Stimulated activated CD4-positive, alpha-beta T cell treated with anti-CD3 and anti-CD28 coated beads, Interleukin-1b, Interleukin-23, amount 100 ng/mL, for 24 hours (primary cell): ENCODE measurements at regions not wholly inside any gene's neighbourhood (a gene's known extent, or its start where the extent isn't known, plus 50 kb on each side); places are given as distances from the start of the nearest gene placed in this dataset.
"Not testable (repeated sequence)": the region's sequence is repeated elsewhere in the genome, so short reads cannot be mapped to it uniquely, and the experiment has no call there.

ENCODE experiments used
- DNase-seq, 4 experiments: peaks; one replicate each; pipeline ENCODE4 v3.0.0-alpha.2; 2020; ENCODE audit warnings: low read depth in 4 of 4, low spot score in 1 of 4

DNA sequence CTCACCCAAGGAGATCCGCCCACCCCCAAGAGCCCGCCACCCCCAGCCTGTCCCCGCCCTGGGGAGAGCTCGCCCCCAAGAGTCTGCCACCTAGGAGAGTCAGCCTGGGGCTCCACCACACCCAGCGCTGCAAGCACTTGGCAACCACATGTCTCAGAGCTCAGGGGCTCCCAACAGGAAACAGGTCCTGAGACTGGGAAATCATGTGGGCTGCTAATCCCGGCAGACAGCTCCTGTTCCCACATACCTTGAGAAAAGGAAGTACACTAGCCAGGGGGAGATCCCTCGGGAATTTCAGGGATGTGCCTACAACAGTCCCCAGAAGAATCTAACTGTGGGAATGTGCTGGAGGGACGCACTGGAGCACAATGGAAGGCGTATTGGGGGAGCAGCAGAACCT lies 331.4 kb downstream of the ANAPC1 start:
- DNase-seq: not testable (repeated sequence)

DNA sequence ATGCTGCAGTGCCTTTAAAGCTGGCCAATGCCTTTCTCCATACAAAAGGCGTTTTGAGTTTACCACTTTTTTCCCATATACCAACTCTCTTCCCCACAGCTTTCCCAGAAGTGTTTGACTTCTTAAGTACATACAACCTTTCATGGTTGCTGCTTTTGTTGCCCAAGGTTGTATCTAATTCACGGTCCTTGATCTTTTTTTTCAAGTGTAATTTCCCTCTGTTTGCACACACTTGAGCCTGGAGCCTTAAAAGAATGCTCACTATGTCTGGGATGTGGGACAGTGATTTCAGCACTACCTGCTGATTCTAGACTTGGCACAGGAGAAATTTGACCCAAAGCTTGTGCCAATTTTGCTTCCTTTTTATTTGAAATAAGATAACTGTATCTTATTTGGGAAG lies 324.7 kb downstream of the ANAPC1 start:
- DNase-seq: not testable (repeated sequence)

DNA sequence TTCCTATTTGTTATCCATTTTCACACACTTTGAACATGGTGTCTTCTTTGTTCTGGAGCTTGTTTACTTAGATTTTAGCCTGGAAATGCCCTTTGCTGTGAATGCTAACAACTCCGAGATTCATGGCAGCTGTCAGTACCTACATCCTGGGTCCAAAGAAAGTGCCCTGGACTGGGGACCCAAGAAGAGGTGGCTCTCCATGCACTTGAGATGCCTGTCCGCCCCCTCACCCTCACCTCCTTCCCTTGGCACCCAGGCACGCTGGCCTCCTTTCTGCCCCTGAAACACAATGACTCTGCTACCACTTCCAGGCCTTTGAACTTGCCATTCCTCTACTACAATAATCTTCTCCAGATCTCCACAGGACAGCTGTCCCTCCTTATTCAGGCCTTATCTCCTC lies 324.2 kb downstream of the ANAPC1 start:
- DNase-seq: not testable (repeated sequence)

DNA sequence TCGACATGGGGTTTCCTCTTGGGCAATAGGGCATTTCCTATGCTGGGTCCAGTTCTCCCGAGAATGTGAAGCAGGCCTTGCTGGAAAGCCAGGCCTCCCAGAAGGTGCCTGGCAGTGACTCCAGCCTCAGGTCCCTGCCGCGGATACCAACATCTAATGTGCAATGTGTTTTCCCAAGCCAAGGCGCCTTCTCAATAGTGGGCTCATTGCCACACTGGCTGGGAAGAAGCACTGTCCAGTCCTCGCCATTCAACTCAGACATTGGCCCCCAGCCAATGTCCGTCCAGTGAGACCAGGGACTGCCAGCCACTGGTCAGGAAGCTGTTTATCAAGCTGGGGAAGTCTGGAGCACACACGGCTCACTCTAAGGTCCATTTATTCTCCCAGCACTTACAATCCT lies 317.9 kb downstream of the ANAPC1 start:
- not testable (repeated sequence) for DNase-seq

DNA sequence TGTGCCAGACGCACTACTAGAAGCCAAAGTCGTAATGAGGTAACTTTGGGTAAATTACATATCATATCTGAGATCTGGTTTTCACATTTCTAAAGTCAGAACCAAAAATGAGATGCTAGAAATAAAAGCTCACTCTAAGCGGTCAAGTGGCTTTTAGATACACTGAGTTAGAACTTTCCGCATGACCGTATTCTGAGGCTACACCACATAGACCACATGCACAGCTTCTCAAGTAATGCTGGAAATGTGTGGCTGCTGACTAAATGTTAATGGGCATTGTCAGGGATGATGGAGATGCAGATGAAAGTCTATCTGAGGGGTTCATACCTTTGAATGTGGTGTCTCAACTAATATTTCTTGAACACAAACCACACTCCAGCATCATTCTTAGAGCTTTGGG lies 316.8 kb downstream of the ANAPC1 start:
- not testable (repeated sequence) for DNase-seq

DNA sequence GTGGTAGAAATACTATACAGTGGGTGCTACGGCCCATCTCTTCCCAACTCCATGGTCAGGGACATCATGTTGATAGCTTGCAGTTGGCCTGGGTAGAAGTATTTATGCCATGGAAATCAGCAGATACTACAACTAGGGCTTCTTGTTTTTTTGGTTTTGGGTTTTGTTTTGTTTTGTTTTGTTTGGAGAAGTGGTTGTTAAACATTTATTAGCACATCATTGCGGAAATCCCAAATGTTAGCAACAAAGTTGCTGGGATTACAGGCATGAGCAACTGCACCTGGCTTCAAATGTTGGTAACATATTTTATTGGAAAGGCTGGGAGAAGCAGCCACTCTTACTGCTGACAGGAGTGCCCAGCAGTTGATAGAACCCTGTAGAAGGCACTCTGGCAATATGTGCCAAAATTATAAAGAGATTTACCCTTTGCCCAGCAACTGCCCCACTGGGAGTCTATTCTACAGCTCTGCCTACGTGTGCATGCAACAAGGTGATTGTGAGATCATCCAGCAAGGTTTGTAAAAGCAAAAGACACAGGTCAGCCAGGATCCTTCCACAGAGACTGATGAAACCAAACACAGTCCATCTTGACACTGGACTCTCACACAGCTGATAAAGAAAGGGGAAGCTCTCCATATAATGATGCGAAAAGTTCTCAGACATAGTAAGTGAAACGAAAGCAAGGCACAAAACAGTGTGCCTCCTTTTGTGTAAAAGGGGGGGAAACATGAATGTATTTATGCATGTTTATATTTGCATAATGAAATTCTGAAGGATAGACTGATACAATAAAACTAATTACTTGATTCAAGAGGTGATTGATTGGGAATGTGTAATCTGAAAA lies 314.4 kb downstream of the ANAPC1 start:
- DNase-seq: not testable (repeated sequence)

DNA sequence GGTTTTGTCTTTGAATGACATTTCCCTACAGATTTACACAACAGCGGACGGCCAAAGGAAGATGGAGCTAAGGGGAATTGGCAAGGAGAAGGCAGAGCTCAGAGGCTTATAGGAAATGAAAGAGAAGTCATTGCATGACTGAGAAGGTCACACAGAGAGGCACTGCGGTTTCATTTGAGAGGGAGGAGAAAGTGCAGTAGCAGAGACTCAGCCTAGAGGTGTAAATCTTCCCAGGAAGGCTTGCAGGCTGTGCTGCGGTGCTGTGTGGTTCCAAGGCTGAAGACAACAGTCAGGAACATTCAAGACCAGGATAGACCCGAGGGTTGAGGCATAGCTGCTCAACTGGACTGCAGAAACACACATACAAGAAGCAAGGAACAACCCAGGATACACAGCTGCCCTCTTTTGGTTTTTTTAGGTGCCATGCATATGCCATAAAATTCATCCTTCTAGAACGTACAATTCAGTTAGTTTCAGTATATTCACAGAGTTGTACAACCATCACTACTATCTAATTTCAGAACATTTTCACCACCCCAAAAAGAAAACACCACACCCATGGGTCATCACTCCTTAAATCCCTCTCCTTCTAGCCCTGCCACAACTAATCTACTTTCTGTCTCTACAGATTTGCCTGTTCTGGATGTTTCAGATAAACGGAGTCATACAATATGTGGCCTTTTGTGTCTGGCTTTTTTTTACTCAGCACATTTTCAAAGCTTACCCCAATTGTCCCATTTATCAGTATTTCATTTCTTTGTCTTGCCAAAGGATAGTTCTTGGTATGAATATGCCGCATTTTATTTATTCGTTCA lies 313.5 kb downstream of the ANAPC1 start:
- not testable (repeated sequence) for DNase-seq

DNA sequence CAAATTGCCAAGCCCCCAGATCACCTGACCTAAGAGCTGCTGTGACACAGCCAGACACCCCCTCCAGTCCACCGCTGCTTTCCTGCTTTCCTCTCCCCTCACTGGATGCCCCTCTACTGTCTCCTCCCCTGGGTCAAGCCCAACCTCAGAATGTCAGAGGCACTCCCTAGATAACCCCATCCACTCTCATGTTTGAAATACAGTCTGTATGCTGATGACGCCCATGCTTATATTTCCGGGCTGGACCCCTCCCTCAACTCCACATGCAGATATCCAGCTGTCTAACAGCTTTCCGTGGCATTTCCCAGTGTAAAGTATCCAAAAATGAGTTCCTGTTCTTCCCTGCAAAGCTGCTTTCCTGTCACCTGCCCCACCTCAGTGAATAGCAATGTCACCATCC lies 309.2 kb downstream of the ANAPC1 start:
- not testable (repeated sequence) for DNase-seq

DNA sequence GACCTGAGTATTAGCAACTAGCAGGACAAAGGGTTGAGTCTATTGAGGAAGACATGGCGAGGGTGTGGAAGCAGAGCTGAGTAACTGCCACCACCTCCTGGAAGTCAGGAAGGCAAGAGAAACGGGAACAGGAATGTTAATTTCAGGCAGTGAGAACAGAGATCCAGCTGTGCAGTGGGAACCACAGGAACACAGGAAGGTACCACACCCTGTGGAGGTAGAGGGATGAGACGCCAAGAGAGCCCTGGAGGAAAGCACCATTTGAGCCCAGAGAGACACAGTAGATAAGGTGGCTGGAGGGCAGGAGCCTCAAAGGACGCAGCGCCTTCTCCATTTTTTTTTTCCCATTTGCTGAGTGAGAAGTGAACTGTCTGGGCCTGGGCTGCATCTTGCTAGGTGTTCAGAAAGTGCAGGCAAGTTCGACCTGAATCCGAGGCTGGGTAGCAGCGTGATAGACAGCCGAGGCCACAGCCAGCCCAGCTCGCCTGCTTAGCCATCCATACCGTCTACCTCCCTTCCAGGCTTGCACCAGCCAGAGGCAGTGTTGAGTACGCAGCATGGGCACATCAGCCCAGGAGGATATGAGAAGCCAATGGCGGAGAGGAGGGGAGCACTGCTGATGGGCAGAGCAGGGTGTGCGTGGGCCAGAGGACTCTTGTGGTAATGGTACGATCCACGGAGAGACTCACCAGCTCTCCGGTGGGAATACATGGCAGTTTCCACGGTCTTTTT lies 306.7 kb downstream of the ANAPC1 start:
- DNase-seq: not testable (repeated sequence)

DNA sequence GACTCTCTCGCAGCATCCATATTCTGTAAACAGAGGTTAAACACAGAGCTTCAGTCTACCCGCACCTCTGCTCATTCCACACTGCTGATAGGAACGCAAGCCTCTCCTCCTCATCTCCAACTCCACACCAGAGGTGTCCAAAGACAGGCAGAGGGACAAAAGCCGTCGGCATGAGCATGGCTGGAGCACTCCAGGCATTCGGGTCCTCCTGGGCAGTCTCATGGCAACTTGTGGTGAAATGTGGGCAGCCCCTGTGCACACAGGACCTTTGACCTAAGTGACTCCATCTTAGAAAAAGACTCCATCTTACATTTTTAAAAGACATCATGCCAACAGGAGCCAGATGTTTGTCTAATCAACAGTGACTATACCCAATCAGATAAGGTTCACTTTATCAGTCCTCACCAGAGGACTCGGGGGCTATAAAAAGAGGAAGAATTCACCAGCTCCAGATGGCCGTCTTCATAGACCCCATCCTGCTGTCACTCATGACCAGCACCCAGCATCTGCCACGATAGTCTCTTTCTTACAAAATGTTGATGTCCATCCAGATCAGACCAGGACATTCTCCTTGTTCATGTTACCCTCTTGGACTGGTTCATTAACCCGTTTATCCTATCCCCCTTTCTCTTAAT lies 304.4 kb downstream of the ANAPC1 start:
- not testable (repeated sequence) for DNase-seq

DNA sequence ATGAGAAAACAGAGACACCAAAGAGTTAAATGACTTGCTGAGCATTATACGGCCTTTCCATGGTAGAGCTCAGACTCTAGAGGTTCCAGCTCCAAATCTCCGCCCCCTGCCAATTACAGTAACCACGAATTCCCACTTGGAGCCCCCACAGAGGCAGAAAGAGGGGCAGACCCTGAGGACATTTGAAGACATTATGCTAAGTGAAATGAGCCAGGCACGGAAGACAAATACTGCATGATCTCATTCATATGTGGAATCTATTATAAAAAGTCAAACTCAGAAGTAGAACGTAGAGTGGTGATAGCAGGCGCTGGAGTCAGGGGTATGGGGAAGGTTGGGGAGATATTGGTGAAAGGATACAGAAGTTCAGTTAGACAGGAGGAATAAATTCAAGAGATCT lies 303.4 kb downstream of the ANAPC1 start:
- not testable (repeated sequence) for DNase-seq

DNA sequence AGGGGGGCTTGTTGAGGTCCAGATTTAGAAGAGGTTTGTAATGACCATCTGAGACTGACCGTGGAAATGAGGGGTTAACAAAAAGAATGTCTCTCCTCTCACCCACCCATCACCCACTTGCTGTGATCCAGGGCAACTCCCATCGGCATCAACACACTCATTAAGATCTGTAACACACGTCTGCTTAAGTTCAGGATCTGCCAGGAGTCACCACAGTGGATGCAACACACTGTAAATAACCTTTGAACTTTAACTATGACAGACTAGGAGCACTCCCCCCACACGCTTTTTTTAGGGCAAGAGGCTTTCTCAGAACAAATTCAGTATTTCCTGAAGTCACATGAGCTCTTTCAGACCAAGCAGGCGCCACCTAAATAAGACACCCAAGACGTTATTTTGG lies 301.9 kb downstream of the ANAPC1 start:
- DNase-seq: not testable (repeated sequence)

DNA sequence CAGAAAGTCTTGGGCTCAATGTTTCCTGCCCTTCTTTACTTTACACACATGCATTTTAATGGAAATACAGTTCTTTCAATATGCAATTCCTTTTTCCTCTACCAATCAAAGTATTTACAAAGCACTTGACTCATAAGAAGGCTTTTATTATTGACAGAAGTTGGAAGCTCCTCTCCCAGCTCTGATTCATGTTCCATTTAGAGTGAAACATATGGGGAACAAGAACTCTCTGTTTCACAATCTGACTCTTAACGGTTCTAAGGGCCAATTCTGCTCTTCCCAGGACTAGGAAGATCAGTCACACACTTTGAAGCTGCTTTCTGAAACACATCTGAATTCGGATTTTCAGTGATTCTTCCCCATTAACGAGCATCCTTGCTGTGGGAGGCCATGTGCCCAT lies 300.5 kb downstream of the ANAPC1 start:
- DNase-seq: not testable (repeated sequence)

DNA sequence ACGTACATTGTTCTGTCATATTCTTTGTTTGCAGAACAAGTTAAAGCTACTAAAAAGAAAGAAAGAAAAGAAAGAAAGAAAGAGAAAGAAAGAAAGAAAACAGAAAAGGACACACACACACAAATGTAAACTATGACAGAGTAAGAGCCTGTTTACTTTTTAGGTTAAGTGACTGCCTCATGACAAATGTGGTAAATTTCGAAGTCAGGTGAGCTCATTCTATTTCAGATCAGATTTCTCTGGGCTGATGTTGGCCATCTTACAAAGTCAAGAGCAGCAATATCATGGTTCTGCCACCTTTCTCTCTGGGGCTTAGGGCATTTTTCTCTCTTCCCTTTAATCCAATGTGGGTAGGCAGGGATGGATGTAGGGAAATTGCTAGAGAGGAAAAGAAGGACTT lies 299.5 kb downstream of the ANAPC1 start:
- not testable (repeated sequence) for DNase-seq

DNA sequence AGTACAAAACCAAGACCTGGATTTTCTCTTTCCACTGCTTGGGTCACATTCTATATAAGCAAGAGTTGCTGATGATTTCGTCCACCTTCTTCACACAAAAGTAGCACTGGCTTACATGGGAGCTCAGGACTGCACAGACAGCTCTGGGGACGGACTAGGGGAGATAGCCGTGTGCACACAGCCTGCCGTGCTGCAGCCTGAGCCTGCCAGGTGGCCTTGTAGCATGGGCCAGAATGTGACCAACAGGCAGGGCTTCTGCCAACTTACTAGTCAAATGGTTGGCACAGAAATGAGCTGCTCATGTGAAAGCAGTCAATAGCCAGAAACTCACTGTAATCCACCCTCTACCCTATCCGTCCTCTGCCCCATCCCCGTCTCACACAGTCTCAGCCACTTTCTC lies 299.0 kb downstream of the ANAPC1 start:
- not testable (repeated sequence) for DNase-seq

DNA sequence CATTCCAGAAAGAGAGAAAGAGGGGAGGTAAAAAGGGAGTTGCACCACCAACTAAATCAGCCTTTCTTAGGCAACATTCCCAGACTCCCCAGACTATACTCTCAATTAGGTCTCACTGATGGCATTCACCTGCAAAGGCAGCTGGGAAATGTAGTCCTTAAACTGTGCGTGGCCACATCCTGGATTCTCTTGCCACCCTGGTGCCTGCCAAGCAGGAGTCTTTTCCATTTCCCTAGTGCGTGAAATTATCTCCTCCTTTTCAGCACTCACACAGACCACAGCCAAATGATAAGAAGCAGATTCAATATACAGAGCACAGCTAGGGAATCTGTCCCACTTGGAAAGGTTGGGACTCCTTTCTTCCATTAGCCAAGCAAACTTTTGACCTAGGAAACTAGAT lies 298.0 kb downstream of the ANAPC1 start:
- DNase-seq: not testable (repeated sequence)

DNA sequence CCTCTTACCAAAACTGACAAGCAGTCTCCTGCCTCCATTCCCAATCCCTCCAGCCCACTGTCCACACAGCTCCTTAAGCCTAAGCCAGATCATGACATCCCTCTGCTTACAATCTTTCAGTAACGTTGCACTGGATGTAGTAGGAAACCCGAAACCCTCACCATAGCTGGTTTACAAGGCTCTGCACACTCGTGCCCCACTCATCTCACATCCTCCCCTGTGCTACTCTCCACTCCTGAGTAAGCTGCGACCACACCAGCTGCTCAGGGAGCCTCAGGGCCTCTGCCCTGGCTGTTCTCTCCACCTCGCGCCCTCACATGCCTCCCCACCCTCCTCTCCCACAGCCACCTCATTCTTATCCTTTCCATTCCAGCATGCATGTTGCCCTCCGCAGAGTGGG lies 288.9 kb downstream of the ANAPC1 start:
- DNase-seq: not testable (repeated sequence)

DNA sequence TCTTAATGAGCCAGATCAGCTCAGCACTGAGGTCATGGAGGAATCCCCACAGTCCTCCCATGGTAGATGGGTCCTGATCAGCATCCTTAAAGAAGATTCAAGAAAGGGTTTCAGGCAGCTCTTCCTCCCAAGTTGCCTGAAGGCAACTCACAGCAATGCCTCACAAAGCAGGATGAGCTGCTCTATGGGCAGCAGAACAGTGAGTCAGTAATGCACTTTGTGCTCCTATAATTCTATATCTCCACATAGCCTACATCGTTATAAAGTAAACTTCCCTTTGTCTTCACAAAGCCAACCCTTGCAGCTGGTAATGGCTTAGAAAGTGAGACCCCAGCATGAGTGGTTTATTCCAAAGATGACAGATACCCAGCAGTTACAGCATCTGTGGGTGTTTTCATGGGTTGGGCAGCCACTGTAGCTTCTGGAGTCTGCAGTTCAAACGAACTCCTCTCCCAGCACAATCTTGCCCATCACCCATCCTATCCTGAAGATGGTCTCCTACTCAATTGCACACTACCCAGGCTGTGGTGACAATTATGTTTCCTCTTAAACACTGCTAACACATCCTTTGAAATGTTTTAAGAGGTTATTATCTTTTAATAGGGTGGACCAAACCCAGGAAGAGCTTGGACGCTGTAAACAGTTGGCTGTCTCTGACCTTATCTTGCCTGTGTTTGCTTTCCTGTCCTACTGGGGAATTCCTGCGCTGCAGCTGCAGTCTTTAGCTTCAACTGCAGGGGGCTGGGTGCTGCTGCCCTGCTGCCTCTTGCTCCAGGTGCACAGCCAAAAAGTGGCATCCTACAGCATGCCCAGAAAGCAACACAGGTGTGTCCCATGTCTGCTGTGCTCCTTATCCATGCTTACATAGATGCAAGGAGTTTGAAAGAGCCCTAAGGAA lies 286.9 kb downstream of the ANAPC1 start:
- DNase-seq: not testable (repeated sequence)

DNA sequence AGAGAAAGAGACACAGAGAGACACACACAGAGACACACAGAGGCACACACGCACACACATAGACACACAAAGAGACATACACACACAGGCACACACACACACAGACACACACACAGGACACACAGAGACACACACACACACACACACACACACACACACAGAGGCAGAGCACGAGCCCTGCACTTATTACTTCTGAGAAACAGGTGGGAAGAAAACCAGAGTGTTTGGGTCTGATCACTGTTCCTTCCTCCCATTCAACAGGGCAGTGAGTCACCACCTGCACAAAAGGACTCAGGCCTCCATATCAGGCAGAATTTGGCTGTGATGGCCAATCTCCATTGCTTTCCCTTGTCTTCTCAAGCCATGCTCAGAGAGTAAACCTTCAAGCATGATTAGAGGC lies 285.0 kb downstream of the ANAPC1 start:
- DNase-seq: not testable (repeated sequence)

DNA sequence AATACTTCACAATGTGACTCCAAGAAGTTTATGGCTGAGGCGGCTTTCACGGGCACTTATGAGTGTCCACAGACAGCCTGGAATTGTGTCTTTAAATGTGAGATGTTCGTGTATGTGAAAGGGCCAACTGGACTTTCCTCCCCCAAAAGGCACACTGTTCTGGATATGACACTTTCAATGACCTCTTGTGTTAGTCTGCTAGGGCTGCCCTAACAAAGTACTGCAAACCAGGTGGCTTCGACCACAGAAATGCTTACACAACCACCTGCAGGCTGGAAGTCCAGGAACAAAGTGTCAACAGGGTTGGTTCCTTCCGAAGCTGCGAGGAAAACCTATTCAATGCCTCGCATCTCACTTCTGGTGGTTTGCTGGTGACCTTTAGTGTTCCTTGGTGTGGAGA lies 281.7 kb downstream of the ANAPC1 start:
- DNase-seq: not testable (repeated sequence)
